ENCODE measurements at regions not wholly inside any gene's neighbourhood (a gene's known extent, or its start where the extent isn't known, plus 50 kb on each side); places are given as distances from the start of the nearest gene placed in this dataset.

- H3K9me3 Mint-ChIP-seq: no peaks in the 10 kb centered on the region
- H3K27ac Mint-ChIP-seq: no peak overlapping the region
- no peak for DNase-seq
- H3K36me3 Mint-ChIP-seq: no peaks in the 10 kb centered on the region
- CTCF ChIA-PET: no interaction called here
- H3K4me1 Mint-ChIP-seq (ENCODE audit: low read depth): no peaks in the 10 kb centered on the region
- intact Hi-C loops (cut with micrococcal nuclease): no loop called here
- no peak overlapping the region for H3K4me3 Mint-ChIP-seq
- H3K27me3 Mint-ChIP-seq: peaks cover 17% of the 10 kb centered on the region
- POLR2A ChIA-PET: no interaction called here
Observed at GRCh38 chr2:196535742-196536141, 103.8 kb upstream of the CCDC150 start.

GRCh38 chr2:196537311-196537710 is 102.2 kb upstream of the CCDC150 start:
- no peak overlapping the region for H3K27ac Mint-ChIP-seq
- ChIA-PET POLR2A (no interaction called here), CTCF (no interaction called here)
- no peak overlapping the region for H3K4me3 Mint-ChIP-seq
- intact Hi-C loops (cut with micrococcal nuclease): no loop called here
- no peaks in the 10 kb centered on the region for H3K4me1 Mint-ChIP-seq (ENCODE audit: low read depth)
- H3K9me3 Mint-ChIP-seq: no peaks in the 10 kb centered on the region
- no peaks in the 10 kb centered on the region for H3K36me3 Mint-ChIP-seq
- peaks cover 14% of the 10 kb centered on the region for H3K27me3 Mint-ChIP-seq
- DNase-seq: no peak

- ChIA-PET POLR2A (no interaction called here), CTCF (no interaction called here)
- Mint-ChIP-seq H3K9me3 (no peaks in the 10 kb centered on the region), H3K36me3 (no peaks in the 10 kb centered on the region), H3K4me3 (no peak overlapping the region), H3K27ac (no peak overlapping the region), H3K27me3 (peaks cover 14% of the 10 kb centered on the region), H3K4me1 (ENCODE audit: low read depth) (no peaks in the 10 kb centered on the region)
- DNase-seq: no peak
- intact Hi-C loops (cut with micrococcal nuclease): no loop called here
Observed at GRCh38 chr2:196538189-196538588, 101.3 kb upstream of the CCDC150 start.

- H3K9me3 Mint-ChIP-seq: no peaks in the 10 kb centered on the region
- ChIA-PET POLR2A (no interaction called here), CTCF (interaction anchor here (0.6 kb wide), 1 partner anchor 23 kb away, joined by 3 read pairs; no protein-coding TSS in a partner anchor)
- no peak overlapping the region for H3K27ac Mint-ChIP-seq
- intact Hi-C loops (cut with micrococcal nuclease): no loop called here
- H3K4me3 Mint-ChIP-seq: no peak overlapping the region
- no peak for DNase-seq
- H3K4me1 Mint-ChIP-seq (ENCODE audit: low read depth): no peaks in the 10 kb centered on the region
- H3K36me3 Mint-ChIP-seq: no peaks in the 10 kb centered on the region
- H3K27me3 Mint-ChIP-seq: peaks cover 14% of the 10 kb centered on the region
Observed at GRCh38 chr2:196538646-196539045, 100.9 kb upstream of the CCDC150 start.

GRCh38 chr2:196544906-196545433 is 94.5 kb upstream of the CCDC150 start:
- Mint-ChIP-seq H3K36me3 (no peaks in the 10 kb centered on the region), H3K27me3 (peaks cover 5% of the 10 kb centered on the region), H3K4me1 (ENCODE audit: low read depth) (no peaks in the 10 kb centered on the region), H3K4me3 (no peak overlapping the region), H3K27ac (no peak overlapping the region), H3K9me3 (no peaks in the 10 kb centered on the region)
- CTCF ChIA-PET: no interaction called here
- intact Hi-C loops (cut with micrococcal nuclease): no loop called here
- no peak for DNase-seq
- POLR2A ChIA-PET: no interaction called here

- H3K27ac Mint-ChIP-seq: no peak overlapping the region
- intact Hi-C loops (cut with micrococcal nuclease): no loop called here
- no peak overlapping the region for H3K4me3 Mint-ChIP-seq
- no peaks in the 10 kb centered on the region for H3K27me3 Mint-ChIP-seq
- ChIA-PET CTCF (interaction anchor here (0.7 kb wide), 1 partner anchor 341 kb away, joined by 4 read pairs; no protein-coding TSS in a partner anchor), POLR2A (no interaction called here)
- H3K4me1 Mint-ChIP-seq (ENCODE audit: low read depth): no peaks in the 10 kb centered on the region
- no peak for DNase-seq
- H3K9me3 Mint-ChIP-seq: no peaks in the 10 kb centered on the region
- H3K36me3 Mint-ChIP-seq: no peaks in the 10 kb centered on the region
Observed at GRCh38 chr2:196546151-196546919, 93.2 kb upstream of the CCDC150 start.

GRCh38 chr2:196549052-196549451 is 90.5 kb upstream of the CCDC150 start:
- Mint-ChIP-seq H3K9me3 (no peaks in the 10 kb centered on the region), H3K4me3 (no peak overlapping the region), H3K27me3 (no peaks in the 10 kb centered on the region), H3K27ac (no peak overlapping the region), H3K36me3 (no peaks in the 10 kb centered on the region), H3K4me1 (ENCODE audit: low read depth) (no peaks in the 10 kb centered on the region)
- ChIA-PET POLR2A (no interaction called here), CTCF (no interaction called here)
- no peak for DNase-seq
- intact Hi-C loops (cut with micrococcal nuclease): no loop called here

GRCh38 chr2:196551014-196551413 is 88.5 kb upstream of the CCDC150 start:
- no peaks in the 10 kb centered on the region for H3K4me1 Mint-ChIP-seq (ENCODE audit: low read depth)
- no peak for DNase-seq
- H3K4me3 Mint-ChIP-seq: no peak overlapping the region
- intact Hi-C loops (cut with micrococcal nuclease): no loop called here
- no peaks in the 10 kb centered on the region for H3K36me3 Mint-ChIP-seq
- CTCF ChIA-PET: no interaction called here
- H3K27ac Mint-ChIP-seq: no peak overlapping the region
- no peaks in the 10 kb centered on the region for H3K9me3 Mint-ChIP-seq
- no peaks in the 10 kb centered on the region for H3K27me3 Mint-ChIP-seq
- POLR2A ChIA-PET: no interaction called here

GRCh38 chr2:196555161-196555560 is 84.4 kb upstream of the CCDC150 start:
- Mint-ChIP-seq H3K4me1 (ENCODE audit: low read depth) (no peaks in the 10 kb centered on the region), H3K9me3 (no peaks in the 10 kb centered on the region), H3K27ac (no peak overlapping the region), H3K4me3 (no peak overlapping the region), H3K36me3 (no peaks in the 10 kb centered on the region), H3K27me3 (no peaks in the 10 kb centered on the region)
- intact Hi-C loops (cut with micrococcal nuclease): no loop called here
- ChIA-PET POLR2A (no interaction called here), CTCF (interaction anchor here (0.6 to 1.1 kb wide), 2 partner anchors 86 to 196 kb away, joined by 3 read pairs; no protein-coding TSS in a partner anchor)
- DNase-seq: no peak

- H3K27ac Mint-ChIP-seq: no peak overlapping the region
- no peaks in the 10 kb centered on the region for H3K36me3 Mint-ChIP-seq
- intact Hi-C loops (cut with micrococcal nuclease): no loop called here
- CTCF ChIA-PET: interaction anchor here (0.6 to 1.1 kb wide), 2 partner anchors 87 to 195 kb away, joined by 3 read pairs; no protein-coding TSS in a partner anchor
- DNase-seq: no peak
- no peak overlapping the region for H3K4me3 Mint-ChIP-seq
- H3K9me3 Mint-ChIP-seq: peaks cover 3% of the 10 kb centered on the region
- H3K27me3 Mint-ChIP-seq: peaks cover 1% of the 10 kb centered on the region
- POLR2A ChIA-PET: no interaction called here
- H3K4me1 Mint-ChIP-seq (ENCODE audit: low read depth): no peaks in the 10 kb centered on the region
Observed at GRCh38 chr2:196555726-196556125, 83.8 kb upstream of the CCDC150 start.

- CTCF ChIA-PET: no interaction called here
- no peaks in the 10 kb centered on the region for H3K4me1 Mint-ChIP-seq (ENCODE audit: low read depth)
- POLR2A ChIA-PET: no interaction called here
- H3K4me3 Mint-ChIP-seq: no peak overlapping the region
- peaks cover 4% of the 10 kb centered on the region for H3K27me3 Mint-ChIP-seq
- H3K9me3 Mint-ChIP-seq: peaks cover 12% of the 10 kb centered on the region
- H3K27ac Mint-ChIP-seq: no peak overlapping the region
- no peak for DNase-seq
- no peaks in the 10 kb centered on the region for H3K36me3 Mint-ChIP-seq
- intact Hi-C loops (cut with micrococcal nuclease): no loop called here
Observed at GRCh38 chr2:196558497-196558896, 81.0 kb upstream of the CCDC150 start.

- no peak overlapping the region for H3K27ac Mint-ChIP-seq
- no peak overlapping the region for H3K4me3 Mint-ChIP-seq
- H3K4me1 Mint-ChIP-seq (ENCODE audit: low read depth): no peaks in the 10 kb centered on the region
- peaks cover 17% of the 10 kb centered on the region for H3K27me3 Mint-ChIP-seq
- no peak for DNase-seq
- POLR2A ChIA-PET: no interaction called here
- no peaks in the 10 kb centered on the region for H3K36me3 Mint-ChIP-seq
- CTCF ChIA-PET: no interaction called here
- intact Hi-C loops (cut with micrococcal nuclease): no loop called here
- H3K9me3 Mint-ChIP-seq: peaks cover 12% of the 10 kb centered on the region
Observed at GRCh38 chr2:196563876-196564275, 75.6 kb upstream of the CCDC150 start.

- H3K4me1 Mint-ChIP-seq (ENCODE audit: low read depth): no peaks in the 10 kb centered on the region
- ChIA-PET CTCF (no interaction called here), POLR2A (no interaction called here)
- H3K4me3 Mint-ChIP-seq: no peak overlapping the region
- H3K36me3 Mint-ChIP-seq: no peaks in the 10 kb centered on the region
- no peak overlapping the region for H3K27ac Mint-ChIP-seq
- intact Hi-C loops (cut with micrococcal nuclease): no loop called here
- peaks cover 12% of the 10 kb centered on the region for H3K9me3 Mint-ChIP-seq
- no peak for DNase-seq
- H3K27me3 Mint-ChIP-seq: peaks cover 17% of the 10 kb centered on the region
Observed at GRCh38 chr2:196565106-196565765, 74.3 kb upstream of the CCDC150 start.

All from activated CD4-positive, alpha-beta memory T cell treated with anti-CD3 and anti-CD28 coated beads for 36 hours (primary cell).